ENCODE measurements at regions not wholly inside any gene's neighbourhood (a gene's known extent, or its start where the extent isn't known, plus 50 kb on each side); places are given as distances from the start of the nearest gene placed in this dataset.

GRCh38 chr11:29959488-29959887, 57.3 kb downstream of the KCNA4 start:
- ChIA-PET CTCF (interaction anchor here (0.6 kb wide), 1 partner anchor 174 kb away, joined by 3 read pairs; no protein-coding TSS in a partner anchor), POLR2A (no interaction called here)
- Mint-ChIP-seq H3K27ac (ENCODE audit: low read depth, unreplicated experiment) (no peak overlapping the region), H3K4me3 (ENCODE audit: unreplicated experiment) (no peak overlapping the region), H3K27me3 (ENCODE audit: insufficient read depth, unreplicated experiment) (no peaks in the 10 kb centered on the region), H3K4me1 (ENCODE audit: insufficient read depth, unreplicated experiment) (no peaks in the 10 kb centered on the region), H3K36me3 (ENCODE audit: insufficient read depth, unreplicated experiment) (peaks cover 5% of the 10 kb centered on the region), H3K9me3 (ENCODE audit: unreplicated experiment) (no peaks in the 10 kb centered on the region)
- DNase-seq (ENCODE audit: unreplicated experiment), result no peak
- no peak for TF ChIP-seq CTCF (IDR thresholded peaks at IDR 0.05; ENCODE audit: unreplicated experiment)
- intact Hi-C loops (cut with micrococcal nuclease), result no loop called here
- BruUV-seq (replicated peaks), result no TSS peak

- H3K27ac Mint-ChIP-seq (ENCODE audit: low read depth, unreplicated experiment), result no peak overlapping the region
- no peaks in the 10 kb centered on the region for H3K9me3 Mint-ChIP-seq (ENCODE audit: unreplicated experiment)
- CTCF ChIA-PET, result interaction anchor here (0.7 kb wide), 1 partner anchor 23 kb away, joined by 4 read pairs; no protein-coding TSS in a partner anchor
- no peaks in the 10 kb centered on the region for H3K27me3 Mint-ChIP-seq (ENCODE audit: insufficient read depth, unreplicated experiment)
- no peak overlapping the region for H3K4me3 Mint-ChIP-seq (ENCODE audit: unreplicated experiment)
- H3K36me3 Mint-ChIP-seq (ENCODE audit: insufficient read depth, unreplicated experiment), result peaks cover 5% of the 10 kb centered on the region
- intact Hi-C loops (cut with micrococcal nuclease), result no loop called here
- no peak for DNase-seq (ENCODE audit: unreplicated experiment)
- TF ChIP-seq CTCF (IDR thresholded peaks at IDR 0.05; ENCODE audit: unreplicated experiment), result no peak
- no TSS peak for BruUV-seq (replicated peaks)
- POLR2A ChIA-PET, result no interaction called here
- H3K4me1 Mint-ChIP-seq (ENCODE audit: insufficient read depth, unreplicated experiment), result no peaks in the 10 kb centered on the region
These were observed 59.4 kb downstream of the KCNA4 start for GRCh38 chr11:29957431-29957830.

GRCh38 chr11:29956076-29956556, 60.7 kb downstream of the KCNA4 start:
- no peak for DNase-seq (ENCODE audit: unreplicated experiment)
- intact Hi-C loops (cut with micrococcal nuclease), result no loop called here
- Mint-ChIP-seq H3K36me3 (ENCODE audit: insufficient read depth, unreplicated experiment) (peaks cover 5% of the 10 kb centered on the region), H3K4me1 (ENCODE audit: insufficient read depth, unreplicated experiment) (no peaks in the 10 kb centered on the region), H3K9me3 (ENCODE audit: unreplicated experiment) (no peaks in the 10 kb centered on the region), H3K4me3 (ENCODE audit: unreplicated experiment) (no peak overlapping the region), H3K27ac (ENCODE audit: low read depth, unreplicated experiment) (no peak overlapping the region), H3K27me3 (ENCODE audit: insufficient read depth, unreplicated experiment) (no peaks in the 10 kb centered on the region)
- ChIA-PET CTCF (interaction anchor here (0.6 to 1.1 kb wide), 3 partner anchors 94 to 187 kb away, joined by 4 read pairs; no protein-coding TSS in a partner anchor), POLR2A (interaction anchor here (0.9 kb wide), 1 partner anchor 29 kb away, joined by 3 read pairs; no protein-coding TSS in a partner anchor)
- BruUV-seq (replicated peaks), result no TSS peak
- TF ChIP-seq CTCF (IDR thresholded peaks at IDR 0.05; ENCODE audit: unreplicated experiment), result no peak

DNA sequence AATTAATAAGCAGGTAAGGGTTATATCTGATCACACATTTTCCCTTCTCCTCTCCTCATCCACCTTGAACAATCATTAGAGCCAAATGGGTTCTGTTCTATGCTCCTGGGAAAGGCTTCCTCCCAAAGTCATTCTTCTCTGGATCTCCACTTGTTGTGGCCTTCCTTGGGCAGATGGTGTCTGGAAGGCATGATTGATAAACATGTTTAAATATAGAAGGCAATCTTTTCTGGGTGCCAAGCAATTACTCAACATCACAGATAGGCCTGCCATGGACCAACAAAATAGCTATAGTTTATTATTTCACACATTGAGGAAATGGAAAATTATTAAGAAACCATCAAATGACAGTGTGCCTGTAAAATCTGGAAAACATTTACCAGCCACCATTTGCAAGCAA, 73.5 kb downstream of the KCNA4 start:
- intact Hi-C loops (cut with micrococcal nuclease), result no loop called here
- H3K36me3 Mint-ChIP-seq (ENCODE audit: insufficient read depth, unreplicated experiment), result no peaks in the 10 kb centered on the region
- no peak overlapping the region for H3K27ac Mint-ChIP-seq (ENCODE audit: low read depth, unreplicated experiment)
- no TSS peak for BruUV-seq (replicated peaks)
- peaks cover 5% of the 10 kb centered on the region for H3K9me3 Mint-ChIP-seq (ENCODE audit: unreplicated experiment)
- H3K27me3 Mint-ChIP-seq (ENCODE audit: insufficient read depth, unreplicated experiment), result no peaks in the 10 kb centered on the region
- no peak for DNase-seq (ENCODE audit: unreplicated experiment)
- H3K4me1 Mint-ChIP-seq (ENCODE audit: insufficient read depth, unreplicated experiment), result no peaks in the 10 kb centered on the region
- H3K4me3 Mint-ChIP-seq (ENCODE audit: unreplicated experiment), result no peak overlapping the region
- TF ChIP-seq CTCF (IDR thresholded peaks at IDR 0.05; ENCODE audit: unreplicated experiment), result no peak
- POLR2A ChIA-PET, result no interaction called here
- CTCF ChIA-PET, result interaction anchor here (0.7 kb wide), 1 partner anchor 9 kb away, joined by 3 read pairs; no protein-coding TSS in a partner anchor
